PFSK-1 (cell line): ENCODE measurements at regions not wholly inside any gene's neighbourhood (a gene's known extent, or its start where the extent isn't known, plus 50 kb on each side); places are given as distances from the start of the nearest gene placed in this dataset.

Experiments
- FOXP2 ChIP-seq: optimal IDR thresholded peaks from 2 replicates; pipeline ENCODE3; 2011; ENCODE audit warnings: borderline replicate concordance, control low read depth, inconsistent platforms; ENCODE audit not compliant: insufficient read depth; ENCODE audit errors: extremely low read length, extremely low read depth
- POLR2AphosphoS5 ChIP-seq: IDR thresholded peaks from 2 replicates; pipeline ENCODE4 v1.6.1; 2012; ENCODE audit warnings: low read depth, mild to moderate bottlenecking, control low read depth, low read length, moderate library complexity
- SIN3A ChIP-seq: IDR thresholded peaks from 2 replicates; pipeline ENCODE4 v1.6.1; 2012; ENCODE audit warnings: mild to moderate bottlenecking, low read length, moderate library complexity, borderline replicate concordance; ENCODE audit not compliant: insufficient read depth
- TAF1 ChIP-seq: IDR thresholded peaks from 2 replicates; pipeline ENCODE4 v1.6.1; 2012; ENCODE audit warnings: low read length, control low read depth, borderline replicate concordance; ENCODE audit not compliant: insufficient read depth
- TF ChIP-seq, protein P1 (sequence below), 2 experiments: IDR thresholded peaks; 2 replicates each; pipeline versions ENCODE4 v1.6.1 to v1.8.0; 2011 to 2012; ENCODE audit warnings: low read depth in 2 of 2, low read length in 2 of 2, control low read depth in 1 of 2, inconsistent platforms in 1 of 2, mild to moderate bottlenecking in 1 of 2, moderate library complexity in 1 of 2; ENCODE audit not compliant: insufficient read depth in 1 of 2

DNA sequence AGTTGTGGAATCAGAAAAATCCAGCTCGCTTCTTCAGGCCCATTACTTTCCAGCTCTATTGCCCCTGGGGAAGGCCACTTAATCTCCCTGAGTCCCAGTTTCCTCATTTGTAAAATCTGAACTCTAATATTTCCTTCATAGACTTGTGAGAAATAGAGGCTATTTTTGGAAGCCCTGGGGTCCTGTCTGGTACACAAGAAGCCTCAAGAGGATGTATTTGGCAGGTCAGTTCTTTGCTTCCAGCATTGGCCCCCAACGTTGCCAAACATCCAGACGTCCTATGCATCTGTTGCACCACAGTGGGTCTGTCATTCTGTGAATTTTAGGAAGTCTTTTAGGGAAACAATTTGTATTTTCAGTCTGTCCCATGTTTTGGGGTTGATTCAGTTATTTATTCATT lies 525.9 kb downstream of the EBF1 start:
- TF ChIP-seq FOXP2 (no peak), TAF1 (no peak), POLR2AphosphoS5 (no peak), SIN3A (no peak)
- TF ChIP-seq, protein P1, sequence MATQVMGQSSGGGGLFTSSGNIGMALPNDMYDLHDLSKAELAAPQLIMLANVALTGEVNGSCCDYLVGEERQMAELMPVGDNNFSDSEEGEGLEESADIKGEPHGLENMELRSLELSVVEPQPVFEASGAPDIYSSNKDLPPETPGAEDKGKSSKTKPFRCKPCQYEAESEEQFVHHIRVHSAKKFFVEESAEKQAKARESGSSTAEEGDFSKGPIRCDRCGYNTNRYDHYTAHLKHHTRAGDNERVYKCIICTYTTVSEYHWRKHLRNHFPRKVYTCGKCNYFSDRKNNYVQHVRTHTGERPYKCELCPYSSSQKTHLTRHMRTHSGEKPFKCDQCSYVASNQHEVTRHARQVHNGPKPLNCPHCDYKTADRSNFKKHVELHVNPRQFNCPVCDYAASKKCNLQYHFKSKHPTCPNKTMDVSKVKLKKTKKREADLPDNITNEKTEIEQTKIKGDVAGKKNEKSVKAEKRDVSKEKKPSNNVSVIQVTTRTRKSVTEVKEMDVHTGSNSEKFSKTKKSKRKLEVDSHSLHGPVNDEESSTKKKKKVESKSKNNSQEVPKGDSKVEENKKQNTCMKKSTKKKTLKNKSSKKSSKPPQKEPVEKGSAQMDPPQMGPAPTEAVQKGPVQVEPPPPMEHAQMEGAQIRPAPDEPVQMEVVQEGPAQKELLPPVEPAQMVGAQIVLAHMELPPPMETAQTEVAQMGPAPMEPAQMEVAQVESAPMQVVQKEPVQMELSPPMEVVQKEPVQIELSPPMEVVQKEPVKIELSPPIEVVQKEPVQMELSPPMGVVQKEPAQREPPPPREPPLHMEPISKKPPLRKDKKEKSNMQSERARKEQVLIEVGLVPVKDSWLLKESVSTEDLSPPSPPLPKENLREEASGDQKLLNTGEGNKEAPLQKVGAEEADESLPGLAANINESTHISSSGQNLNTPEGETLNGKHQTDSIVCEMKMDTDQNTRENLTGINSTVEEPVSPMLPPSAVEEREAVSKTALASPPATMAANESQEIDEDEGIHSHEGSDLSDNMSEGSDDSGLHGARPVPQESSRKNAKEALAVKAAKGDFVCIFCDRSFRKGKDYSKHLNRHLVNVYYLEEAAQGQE (IDR thresholded peaks at IDR 0.05; ENCODE audit: insufficient read depth in 1 of 2, low read depth in 2 of 2, low read length in 2 of 2), result no peak

DNA sequence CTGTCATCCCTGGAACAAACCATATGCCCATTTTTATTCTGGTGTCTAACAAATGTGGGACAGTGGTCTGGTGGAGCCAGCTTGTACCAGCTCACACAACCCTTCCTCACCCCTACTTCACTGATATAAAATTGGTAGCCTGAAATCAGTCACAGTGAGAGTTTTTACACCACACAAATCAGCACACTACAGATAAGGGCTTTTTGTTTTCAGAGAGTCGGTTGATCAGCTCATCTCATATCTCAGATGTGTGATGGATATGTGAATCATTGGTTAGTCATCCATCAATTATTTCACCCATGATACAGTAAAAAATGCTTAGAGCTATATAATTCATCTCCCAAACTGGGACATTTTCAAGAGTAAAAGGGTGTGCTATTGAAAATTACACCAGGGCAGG lies 529.2 kb downstream of the EBF1 start:
- TF ChIP-seq TAF1 (no peak), FOXP2 (no peak), POLR2AphosphoS5 (no peak), SIN3A (no peak)
- TF ChIP-seq, protein P1 (IDR thresholded peaks at IDR 0.05; ENCODE audit: insufficient read depth in 1 of 2, low read depth in 2 of 2, low read length in 2 of 2), result no peak

DNA sequence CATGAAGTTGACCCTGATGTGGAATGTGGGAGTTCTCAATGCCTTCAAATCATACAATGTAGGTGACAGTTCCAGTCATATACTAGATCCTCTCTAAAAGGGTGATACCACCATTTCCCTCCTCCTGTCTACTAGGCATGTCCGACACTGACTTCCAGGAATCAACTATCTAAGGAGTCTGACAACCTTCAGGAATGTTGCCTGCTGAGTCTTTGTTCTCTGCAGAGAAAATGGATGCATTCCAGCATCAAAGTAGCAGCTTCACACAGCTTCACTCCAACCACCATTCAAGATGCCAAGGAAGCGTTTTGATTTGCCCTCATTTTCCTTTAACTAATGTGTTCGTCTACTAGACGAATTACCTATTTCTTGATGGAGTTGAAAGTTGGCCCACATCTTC lies 530.2 kb downstream of the EBF1 start:
- TF ChIP-seq POLR2AphosphoS5 (no peak), TAF1 (no peak), SIN3A (no peak), FOXP2 (no peak)
- TF ChIP-seq, protein P1 (IDR thresholded peaks at IDR 0.05; ENCODE audit: insufficient read depth in 1 of 2, low read depth in 2 of 2, low read length in 2 of 2), result no peak

DNA sequence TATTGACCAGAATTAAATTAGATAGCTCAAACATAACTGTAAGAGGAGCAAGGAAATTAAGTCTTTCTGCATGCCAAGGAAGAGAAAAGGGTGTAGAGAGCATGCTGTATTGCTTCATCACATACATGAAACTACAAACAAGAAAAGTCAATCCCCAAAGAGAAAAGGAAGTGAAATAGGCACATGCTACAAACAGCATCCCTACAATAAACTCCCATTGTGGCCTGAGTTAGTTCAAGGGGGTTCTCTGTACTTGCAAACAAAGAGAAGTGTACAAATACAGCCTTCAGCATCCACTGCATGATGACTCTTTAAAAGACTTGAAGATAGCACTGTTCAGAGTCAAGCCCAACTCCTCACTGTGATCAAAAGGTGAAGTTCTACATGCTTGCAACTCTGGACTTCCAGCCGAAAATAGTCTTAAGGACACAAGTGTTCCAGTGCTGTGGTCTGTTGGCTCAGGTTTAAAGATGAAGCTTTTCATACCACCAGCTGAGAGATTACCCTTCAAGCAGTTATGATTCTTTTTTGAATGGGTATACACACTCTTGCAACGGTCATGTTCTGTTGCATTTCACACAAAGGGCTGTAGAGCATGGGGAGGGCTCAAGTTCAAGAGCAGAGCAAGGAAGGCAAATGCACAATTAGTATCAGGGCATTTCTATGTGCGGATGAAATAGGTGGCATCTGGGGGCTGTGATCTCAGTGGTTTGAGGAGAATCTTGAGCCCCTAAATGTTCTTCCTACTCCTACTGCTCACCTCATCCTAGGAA lies 534.5 kb downstream of the EBF1 start:
- TF ChIP-seq FOXP2 (no peak), TAF1 (no peak), POLR2AphosphoS5 (no peak), SIN3A (no peak)
- TF ChIP-seq, protein P1 (IDR thresholded peaks at IDR 0.05; ENCODE audit: insufficient read depth in 1 of 2, low read depth in 2 of 2, low read length in 2 of 2), result no peak
